Rectal smooth muscle tissue (tissue), 1 donor: ENCODE measurements at regions not wholly inside any gene's neighbourhood (a gene's known extent, or its start where the extent isn't known, plus 50 kb on each side); places are given as distances from the start of the nearest gene placed in this dataset.

Experiments used
- H3K27ac ChIP-seq: one replicate; pipeline ENCODE4 v1.7.0; 2013; ENCODE audit warnings: low read depth, low read length, inconsistent platforms
- H3K27me3 ChIP-seq: one replicate; pipeline ENCODE4 v1.7.0; 2013; ENCODE audit warnings: low read length; ENCODE audit not compliant: control insufficient read depth, insufficient read depth
- H3K36me3 ChIP-seq: one replicate; pipeline ENCODE4 v1.7.0; 2013; ENCODE audit warnings: low read length; ENCODE audit not compliant: control insufficient read depth, insufficient read depth
- H3K4me1 ChIP-seq: one replicate; pipeline ENCODE4 v1.7.0; 2013; ENCODE audit warnings: low read length; ENCODE audit not compliant: control insufficient read depth, insufficient read depth
- H3K4me3 ChIP-seq: one replicate; pipeline ENCODE4 v1.7.0; 2013; ENCODE audit warnings: low read length
- H3K9ac ChIP-seq: one replicate; pipeline ENCODE4 v1.7.0; 2013; ENCODE audit warnings: low read length

DNA sequence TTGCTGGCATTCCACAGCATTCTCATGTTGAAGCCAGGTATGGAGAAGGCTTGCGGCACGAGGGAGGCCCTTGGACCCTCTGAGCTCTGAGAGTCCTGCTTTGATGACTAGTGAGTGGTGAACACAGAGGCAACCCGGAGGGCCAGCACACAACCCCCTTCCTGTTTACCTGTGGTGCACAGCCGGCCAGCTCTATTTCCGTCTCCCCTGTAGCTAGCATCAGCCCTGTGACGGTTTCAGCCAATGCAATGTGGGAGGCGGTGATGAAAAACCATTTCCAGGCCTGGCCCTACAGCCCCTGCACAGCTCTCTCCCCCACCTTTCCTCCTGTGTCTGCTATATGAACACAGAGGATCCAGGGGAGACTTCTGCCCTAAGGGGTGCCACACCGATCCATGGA lies 76.8 kb upstream of the KLHL25 start:
- no peaks in the 10 kb centered on the region for H3K4me1 ChIP-seq
- no peak overlapping the region for H3K9ac ChIP-seq
- H3K27ac ChIP-seq: no peak overlapping the region
- H3K36me3 ChIP-seq: no peaks in the 10 kb centered on the region
- no peak overlapping the region for H3K4me3 ChIP-seq
- H3K27me3 ChIP-seq: no peaks in the 10 kb centered on the region

DNA sequence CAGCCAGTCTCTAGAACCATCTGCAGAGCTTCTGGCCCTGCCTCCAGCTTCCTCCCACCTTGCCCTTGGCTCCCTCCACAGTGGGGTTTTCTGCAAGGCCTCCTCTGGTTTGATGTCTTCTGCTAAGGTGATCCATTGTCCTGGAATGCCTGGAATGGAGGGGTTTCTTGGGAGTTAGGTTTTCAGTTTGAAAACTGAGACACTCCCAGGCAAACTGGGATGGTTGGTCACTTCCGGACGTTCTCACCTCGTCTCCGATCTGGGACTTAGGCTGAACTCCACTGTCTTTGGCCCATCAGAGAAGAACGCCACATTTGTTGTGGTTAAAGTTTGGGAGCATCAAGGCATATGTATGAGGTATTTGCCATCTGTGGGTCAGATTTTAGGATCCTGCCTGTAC lies 77.4 kb upstream of the KLHL25 start:
- H3K27ac ChIP-seq: no peak overlapping the region
- H3K4me1 ChIP-seq: no peaks in the 10 kb centered on the region
- H3K27me3 ChIP-seq: no peaks in the 10 kb centered on the region
- no peak overlapping the region for H3K9ac ChIP-seq
- no peaks in the 10 kb centered on the region for H3K36me3 ChIP-seq
- no peak overlapping the region for H3K4me3 ChIP-seq

DNA sequence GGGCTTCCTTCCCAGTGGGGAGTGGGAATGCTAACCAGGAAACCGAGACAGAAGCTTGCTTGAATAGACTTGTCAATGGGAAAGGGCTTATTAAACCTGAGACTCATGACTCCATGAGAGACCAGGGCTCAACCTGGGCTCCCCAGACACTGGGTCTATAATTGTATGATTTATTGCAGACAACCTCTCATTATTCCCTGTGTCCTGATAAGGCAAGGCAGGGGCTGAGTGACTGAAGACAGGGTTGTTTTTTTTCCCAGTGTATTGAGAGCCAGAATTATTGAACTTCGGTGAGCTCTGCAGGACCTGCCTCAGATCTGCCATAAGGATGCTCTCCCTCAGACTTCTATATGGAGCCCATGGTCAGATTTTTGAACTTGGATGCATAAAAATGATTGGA lies 79.5 kb upstream of the KLHL25 start:
- Histone ChIP-seq H3K27ac (no peak overlapping the region), H3K36me3 (no peaks in the 10 kb centered on the region), H3K4me1 (no peaks in the 10 kb centered on the region), H3K4me3 (no peak overlapping the region), H3K27me3 (no peaks in the 10 kb centered on the region), H3K9ac (no peak overlapping the region)

DNA sequence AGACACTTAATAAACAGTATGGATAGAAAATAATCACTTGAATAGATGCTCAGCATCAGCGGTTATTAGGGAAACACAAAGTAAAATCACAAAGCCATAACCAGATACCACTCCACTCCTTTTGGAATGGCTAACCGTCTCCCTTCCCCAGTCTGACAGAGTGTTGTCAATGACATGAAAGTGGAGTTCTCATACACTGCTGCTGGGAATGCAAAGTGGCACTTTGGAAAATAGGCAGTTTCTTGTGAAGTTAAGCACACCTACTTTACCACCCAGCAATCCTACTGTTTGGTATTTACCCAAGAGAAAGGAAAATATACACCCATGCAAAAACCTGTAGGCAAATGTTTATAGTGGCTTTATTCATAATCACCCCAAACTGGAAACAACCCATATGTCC lies 81.0 kb upstream of the KLHL25 start:
- Histone ChIP-seq H3K27ac (no peak overlapping the region), H3K9ac (no peak overlapping the region), H3K4me1 (no peaks in the 10 kb centered on the region), H3K36me3 (no peaks in the 10 kb centered on the region), H3K27me3 (no peaks in the 10 kb centered on the region), H3K4me3 (no peak overlapping the region)

DNA sequence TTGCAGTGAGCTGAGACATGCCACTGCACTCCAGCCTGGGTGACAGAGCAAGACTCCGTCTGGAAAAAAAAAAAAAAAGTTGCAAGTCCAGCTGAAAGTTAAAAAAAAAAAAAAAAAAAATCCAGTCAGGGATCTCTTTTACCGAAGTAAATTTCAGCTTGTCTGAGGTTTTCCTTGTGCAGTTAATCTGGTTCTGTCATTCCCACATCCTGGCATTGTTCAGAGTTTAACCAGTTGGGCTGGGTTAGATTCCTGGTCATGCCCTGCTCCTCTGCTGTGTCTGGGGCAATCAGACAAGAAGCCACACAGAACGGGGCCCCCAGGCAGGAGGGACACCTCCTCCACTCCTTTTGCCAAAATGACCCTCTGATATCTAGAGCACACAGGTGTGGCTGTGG lies 84.1 kb upstream of the KLHL25 start:
- no peaks in the 10 kb centered on the region for H3K36me3 ChIP-seq
- H3K27me3 ChIP-seq: no peaks in the 10 kb centered on the region
- no peak overlapping the region for H3K9ac ChIP-seq
- H3K4me1 ChIP-seq: no peaks in the 10 kb centered on the region
- H3K4me3 ChIP-seq: no peak overlapping the region
- no peak overlapping the region for H3K27ac ChIP-seq

DNA sequence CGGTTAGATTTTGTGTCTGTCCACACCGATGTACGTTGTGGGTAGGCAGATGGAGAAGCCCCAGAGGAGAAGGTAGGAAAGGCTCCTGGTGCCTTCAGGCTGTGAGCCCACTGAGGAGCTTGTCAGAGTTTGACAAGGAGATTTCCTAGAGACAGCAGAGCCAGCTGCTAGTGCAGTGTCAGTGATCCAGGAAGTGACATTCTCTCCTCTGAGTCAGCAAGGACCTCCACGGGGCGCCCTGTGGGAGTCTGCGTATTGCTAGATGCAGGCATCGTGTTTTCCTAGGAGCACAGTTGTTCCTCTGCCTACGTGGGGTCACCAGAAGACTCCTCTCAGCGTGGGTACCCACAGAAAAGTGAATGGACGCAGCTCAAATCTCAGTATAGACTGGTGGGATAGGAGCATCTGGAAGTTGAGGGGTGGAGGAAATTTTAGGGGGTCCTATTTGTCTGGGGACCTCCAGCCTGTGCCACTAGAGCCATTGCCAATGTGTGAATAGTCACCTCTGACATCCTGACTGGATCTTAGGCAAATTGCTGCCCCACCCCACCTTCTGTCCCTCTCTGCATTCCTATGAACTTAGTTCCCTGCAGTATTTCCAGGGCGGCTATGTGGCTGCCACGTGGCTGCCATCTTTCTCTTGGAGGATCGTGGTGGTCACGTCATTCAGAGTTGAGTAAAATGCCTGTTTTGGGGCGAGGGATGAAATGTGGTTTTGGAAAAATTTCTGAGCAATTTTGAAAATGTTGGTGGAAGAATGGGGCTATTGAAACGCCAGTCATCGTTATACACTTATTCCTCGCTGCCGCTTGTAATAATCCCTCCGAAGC lies 84.8 kb upstream of the KLHL25 start:
- no peaks in the 10 kb centered on the region for H3K36me3 ChIP-seq
- no peaks in the 10 kb centered on the region for H3K4me1 ChIP-seq
- no peak overlapping the region for H3K27ac ChIP-seq
- H3K9ac ChIP-seq: no peak overlapping the region
- no peak overlapping the region for H3K4me3 ChIP-seq
- no peaks in the 10 kb centered on the region for H3K27me3 ChIP-seq

DNA sequence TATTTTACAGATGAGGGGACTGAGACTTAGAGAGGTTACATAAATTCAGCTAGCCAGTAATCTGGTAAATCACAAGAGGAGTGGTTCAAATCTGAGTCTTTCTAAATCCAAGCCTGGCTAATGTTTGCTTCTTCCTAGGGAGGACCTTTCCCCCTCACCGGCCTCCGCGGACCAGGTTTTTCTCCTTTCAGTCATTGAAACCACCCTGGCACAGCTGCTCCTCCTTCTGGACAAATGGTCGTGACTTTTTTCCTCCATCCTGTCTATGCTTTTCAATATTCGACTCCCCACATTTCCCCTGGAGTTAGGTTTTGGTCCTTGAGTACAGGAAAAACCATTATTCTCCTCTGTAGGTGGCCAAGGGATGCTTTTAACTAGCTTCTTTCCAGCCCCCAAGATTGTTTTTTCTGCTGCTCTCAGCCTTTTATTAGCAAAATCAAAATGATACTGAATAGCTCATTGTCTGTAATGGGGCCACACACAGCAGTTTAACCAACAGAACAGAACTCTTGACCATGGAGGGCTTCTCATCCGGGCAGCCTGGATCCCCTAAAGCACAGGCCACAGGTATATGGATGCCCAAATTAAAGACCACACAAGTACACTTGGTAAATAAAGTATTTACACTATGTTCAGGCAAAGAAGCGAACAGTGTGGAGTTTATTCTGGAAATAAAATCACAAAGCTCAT lies 85.9 kb upstream of the KLHL25 start:
- no peaks in the 10 kb centered on the region for H3K36me3 ChIP-seq
- H3K27ac ChIP-seq: no peak overlapping the region
- H3K4me3 ChIP-seq: no peak overlapping the region
- H3K27me3 ChIP-seq: no peaks in the 10 kb centered on the region
- no peaks in the 10 kb centered on the region for H3K4me1 ChIP-seq
- no peak overlapping the region for H3K9ac ChIP-seq

DNA sequence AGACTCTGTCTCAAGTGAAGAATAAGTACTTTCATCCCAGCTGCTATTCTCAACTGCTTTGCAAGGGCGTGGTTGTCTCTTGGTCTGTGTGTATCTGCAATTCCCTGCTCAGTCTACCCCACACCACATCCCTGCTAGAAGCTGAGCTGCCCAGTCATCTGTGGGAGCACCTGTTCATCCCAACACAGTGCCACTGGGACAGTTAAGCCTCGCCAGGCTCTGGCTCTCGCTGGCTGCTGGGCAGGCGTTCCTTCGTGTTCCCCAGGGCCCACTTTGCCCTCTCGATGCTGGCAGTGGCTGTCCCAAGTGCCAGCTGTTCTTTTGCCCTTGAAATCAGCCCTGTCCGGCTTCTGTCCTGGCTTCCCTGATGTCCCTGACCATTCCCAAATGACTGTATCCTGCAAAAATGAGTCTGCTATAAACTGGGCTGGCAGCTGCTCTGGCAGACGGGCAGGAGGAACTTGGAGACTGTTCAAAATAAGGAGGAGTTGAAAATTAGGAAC lies 91.6 kb upstream of the KLHL25 start:
- Histone ChIP-seq H3K27me3 (no peaks in the 10 kb centered on the region), H3K4me3 (no peak overlapping the region), H3K4me1 (no peaks in the 10 kb centered on the region), H3K36me3 (no peaks in the 10 kb centered on the region), H3K27ac (no peak overlapping the region), H3K9ac (no peak overlapping the region)

DNA sequence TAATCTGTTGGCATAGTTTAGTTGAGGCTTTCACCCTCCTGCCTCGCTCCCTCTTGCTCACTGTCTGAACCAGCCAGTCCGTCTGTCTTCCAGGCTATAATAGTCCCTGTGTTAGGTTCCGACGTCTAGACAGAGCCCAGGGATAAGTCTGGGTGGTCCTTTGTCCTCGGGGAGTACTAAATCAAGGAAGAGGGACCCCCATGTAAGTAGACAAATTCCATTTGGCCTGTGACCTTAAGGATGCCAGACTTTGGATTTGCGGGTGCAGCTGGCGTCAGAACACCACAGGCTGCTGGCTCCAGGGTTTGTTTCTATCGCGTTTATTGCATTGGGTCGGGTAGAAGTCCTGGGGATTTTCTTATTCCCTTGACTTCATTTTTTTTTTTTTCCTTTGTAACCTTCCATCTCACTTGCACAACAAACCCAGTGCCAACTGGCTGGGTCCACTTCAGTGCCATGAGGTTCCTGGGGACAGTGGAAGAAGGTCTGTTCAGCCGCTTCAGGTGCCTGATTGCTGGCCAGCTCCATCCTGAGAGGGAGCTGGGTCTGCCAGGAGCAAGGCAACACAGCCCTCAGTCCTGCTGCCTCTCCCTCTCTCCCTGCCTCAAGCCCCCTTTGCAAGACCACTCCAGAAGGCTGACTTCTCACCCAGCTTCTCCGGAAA lies 95.4 kb upstream of the KLHL25 start:
- Histone ChIP-seq H3K4me3 (no peak overlapping the region), H3K36me3 (no peaks in the 10 kb centered on the region), H3K27me3 (no peaks in the 10 kb centered on the region), H3K9ac (no peak overlapping the region), H3K27ac (no peak overlapping the region), H3K4me1 (no peaks in the 10 kb centered on the region)

DNA sequence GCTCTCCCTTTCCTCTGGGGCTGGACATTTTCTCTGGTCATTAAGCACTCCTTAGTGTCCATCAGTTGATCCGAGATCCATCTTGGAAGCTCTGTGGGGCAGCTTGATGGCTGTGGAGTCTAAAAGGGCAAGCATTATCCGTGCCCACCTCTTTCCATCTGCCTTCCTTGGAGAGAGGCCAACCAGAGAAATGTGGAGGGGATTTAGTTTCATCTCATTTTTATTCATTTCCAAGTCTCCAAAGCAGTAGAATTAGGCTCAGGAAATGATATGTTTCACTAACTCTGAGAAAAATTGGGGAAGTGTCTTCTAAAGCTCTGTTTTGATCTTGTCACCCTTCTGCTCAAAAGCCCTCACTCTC lies 95.9 kb upstream of the KLHL25 start:
- no peak overlapping the region for H3K27ac ChIP-seq
- no peaks in the 10 kb centered on the region for H3K27me3 ChIP-seq
- no peaks in the 10 kb centered on the region for H3K4me1 ChIP-seq
- no peak overlapping the region for H3K4me3 ChIP-seq
- no peak overlapping the region for H3K9ac ChIP-seq
- no peaks in the 10 kb centered on the region for H3K36me3 ChIP-seq

DNA sequence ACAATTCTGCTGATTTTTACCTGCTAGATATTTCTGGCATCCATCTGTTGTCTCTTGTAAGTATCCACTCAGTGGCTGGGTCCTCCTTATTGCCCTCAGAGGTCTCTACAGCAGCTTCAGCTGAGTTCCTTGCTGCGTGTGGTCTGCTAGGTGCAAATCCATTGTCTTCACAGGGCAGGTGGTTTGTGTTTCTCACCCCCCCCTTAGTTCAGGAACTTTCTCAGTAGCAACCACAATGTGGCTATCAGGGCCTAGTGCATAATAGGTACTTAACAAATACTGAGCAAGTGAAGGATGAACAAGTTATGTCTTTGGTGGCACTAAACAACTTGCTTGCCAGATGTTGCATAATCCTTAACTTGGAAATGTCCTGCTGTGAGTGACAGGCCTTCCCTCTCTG lies 96.7 kb upstream of the KLHL25 start:
- Histone ChIP-seq H3K4me3 (no peak overlapping the region), H3K9ac (no peak overlapping the region), H3K27ac (no peak overlapping the region), H3K27me3 (no peaks in the 10 kb centered on the region), H3K36me3 (no peaks in the 10 kb centered on the region), H3K4me1 (no peaks in the 10 kb centered on the region)

DNA sequence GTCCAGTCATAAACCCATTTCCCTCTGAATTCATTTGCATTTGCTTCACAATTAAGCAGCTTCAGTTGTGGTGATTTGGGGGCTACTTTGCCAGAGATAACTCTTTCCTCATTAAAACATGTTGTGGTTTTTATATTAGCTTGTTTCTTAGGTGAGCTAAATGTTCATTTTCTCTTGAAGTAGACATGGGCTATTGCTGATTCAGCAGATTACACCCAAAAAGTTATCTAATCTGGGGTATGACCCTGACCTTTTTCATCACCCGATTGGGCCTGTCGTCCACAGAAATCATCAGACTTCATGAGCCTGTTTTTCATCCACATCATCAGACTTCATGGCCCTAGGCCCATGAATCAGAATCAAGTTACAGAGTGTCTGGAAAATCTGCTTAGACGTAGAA lies 97.5 kb upstream of the KLHL25 start:
- Histone ChIP-seq H3K4me1 (no peaks in the 10 kb centered on the region), H3K4me3 (no peak overlapping the region), H3K36me3 (no peaks in the 10 kb centered on the region), H3K9ac (no peak overlapping the region), H3K27me3 (no peaks in the 10 kb centered on the region), H3K27ac (no peak overlapping the region)
